ENCODE measurements at regions not wholly inside any gene's neighbourhood (a gene's known extent, or its start where the extent isn't known, plus 50 kb on each side); places are given as distances from the start of the nearest gene placed in this dataset.
"Not testable (repeated sequence)": the region's sequence is repeated elsewhere in the genome, so short reads cannot be mapped to it uniquely, and the experiment has no call there.

GRCh38 chr2:54065411-54065810, 50.0 kb upstream of the ACYP2 start:
- DNase-seq (ENCODE audit: low read depth) = peak; percentile 89

GRCh38 chr2:54063967-54064535, 51.4 kb upstream of the ACYP2 start:
- no peak for DNase-seq (ENCODE audit: low read depth)

GRCh38 chr2:54062401-54062800, 53.0 kb upstream of the ACYP2 start:
- no peak for DNase-seq (ENCODE audit: low read depth)

- DNase-seq (ENCODE audit: low read depth) = no peak
Observed at GRCh38 chr2:54061272-54061671, 54.1 kb upstream of the ACYP2 start.

- no peak for DNase-seq (ENCODE audit: low read depth)
Observed at GRCh38 chr2:54059986-54060385, 55.4 kb upstream of the ACYP2 start.

GRCh38 chr2:54059504-54059903, 55.9 kb upstream of the ACYP2 start:
- no peak for DNase-seq (ENCODE audit: low read depth)

GRCh38 chr2:54058449-54058848, 57.0 kb upstream of the ACYP2 start:
- no peak for DNase-seq (ENCODE audit: low read depth)

- DNase-seq (ENCODE audit: low read depth) = no peak
Observed at GRCh38 chr2:54054774-54055173, 60.6 kb upstream of the ACYP2 start.

- no peak for DNase-seq (ENCODE audit: low read depth)
Observed at GRCh38 chr2:54054271-54054670, 61.1 kb upstream of the ACYP2 start.

- DNase-seq (ENCODE audit: low read depth) = no peak
Observed at GRCh38 chr2:54053830-54054229, 61.6 kb upstream of the ACYP2 start.

- DNase-seq (ENCODE audit: low read depth) = peak; percentile 25
Observed at GRCh38 chr2:54052825-54053718, 62.3 kb upstream of the ACYP2 start.

GRCh38 chr2:54050445-54050844, 65.0 kb upstream of the ACYP2 start:
- no peak for DNase-seq (ENCODE audit: low read depth)

- DNase-seq (ENCODE audit: low read depth) = no peak
Observed at GRCh38 chr2:54049365-54049764, 66.0 kb upstream of the ACYP2 start.

GRCh38 chr2:54048896-54049295, 66.5 kb upstream of the ACYP2 start:
- not testable (repeated sequence) for DNase-seq (ENCODE audit: low read depth)

GRCh38 chr2:54048117-54048785, 67.2 kb upstream of the ACYP2 start:
- DNase-seq (ENCODE audit: low read depth) = no peak

GRCh38 chr2:54047658-54048057, 67.8 kb upstream of the ACYP2 start:
- DNase-seq (ENCODE audit: low read depth) = no peak

GRCh38 chr2:54047091-54047490, 68.3 kb upstream of the ACYP2 start:
- DNase-seq (ENCODE audit: low read depth) = no peak

GRCh38 chr2:54042897-54043620, 72.3 kb upstream of the PSME4 start:
- no peak for DNase-seq (ENCODE audit: low read depth)

GRCh38 chr2:54042341-54042740, 71.5 kb upstream of the PSME4 start:
- DNase-seq (ENCODE audit: low read depth) = no peak

GRCh38 chr2:54041135-54041534, 70.3 kb upstream of the PSME4 start:
- DNase-seq (ENCODE audit: low read depth) = no peak

GRCh38 chr2:54040685-54041084, 69.9 kb upstream of the PSME4 start:
- no peak for DNase-seq (ENCODE audit: low read depth)

- no peak for DNase-seq (ENCODE audit: low read depth)
Observed at GRCh38 chr2:54040250-54040649, 69.5 kb upstream of the PSME4 start.

Measured in stromal cell of bone marrow (primary cell).